ENCODE measurements at regions not wholly inside any gene's neighbourhood (a gene's known extent, or its start where the extent isn't known, plus 50 kb on each side); places are given as distances from the start of the nearest gene placed in this dataset.

GRCh38 chr12:58787021-58787760 lies 133.1 kb downstream of the LRIG3 start:
- H3K9me3 Mint-ChIP-seq = peaks cover 6% of the 10 kb centered on the region
- CTCF ChIA-PET = no interaction called here

GRCh38 chr12:58794859-58795258 lies 125.4 kb downstream of the LRIG3 start:
- Mint-ChIP-seq H3K27me3 (no peaks in the 10 kb centered on the region), H3K9me3 (peaks cover 2% of the 10 kb centered on the region), H3K27ac (no peak overlapping the region), H3K4me3 (no peak overlapping the region), H3K36me3 (ENCODE audit: low read depth) (no peaks in the 10 kb centered on the region), H3K4me1 (no peaks in the 10 kb centered on the region)
- no peak for DNase-seq
- POLR2A ChIA-PET = no interaction called here
- CTCF ChIA-PET = no interaction called here

More at GRCh38 chr12:58787021-58787760, 133.1 kb downstream of the LRIG3 start:
- no peak for DNase-seq
- H3K36me3 Mint-ChIP-seq (ENCODE audit: low read depth) = no peaks in the 10 kb centered on the region
- H3K4me1 Mint-ChIP-seq = no peaks in the 10 kb centered on the region
- POLR2A ChIA-PET = no interaction called here
- no peaks in the 10 kb centered on the region for H3K27me3 Mint-ChIP-seq
- no peak overlapping the region for H3K27ac Mint-ChIP-seq
- no peak overlapping the region for H3K4me3 Mint-ChIP-seq

- ChIA-PET POLR2A (no interaction called here), CTCF (no interaction called here)
- Mint-ChIP-seq H3K27ac (no peak overlapping the region), H3K36me3 (ENCODE audit: low read depth) (no peaks in the 10 kb centered on the region), H3K4me1 (no peaks in the 10 kb centered on the region), H3K9me3 (peaks cover 2% of the 10 kb centered on the region), H3K27me3 (no peaks in the 10 kb centered on the region), H3K4me3 (no peak overlapping the region)
- no peak for DNase-seq
Observed at GRCh38 chr12:58795825-58796224, 124.5 kb downstream of the LRIG3 start.

- POLR2A ChIA-PET = no interaction called here
- Mint-ChIP-seq H3K4me3 (no peak overlapping the region), H3K27ac (no peak overlapping the region), H3K36me3 (ENCODE audit: low read depth) (no peaks in the 10 kb centered on the region), H3K27me3 (no peaks in the 10 kb centered on the region), H3K4me1 (no peaks in the 10 kb centered on the region), H3K9me3 (peaks cover 2% of the 10 kb centered on the region)
- DNase-seq = no peak
- CTCF ChIA-PET = no interaction called here
Observed at GRCh38 chr12:58801986-58802385, 118.3 kb downstream of the LRIG3 start.

GRCh38 chr12:58803908-58804307 lies 116.4 kb downstream of the LRIG3 start:
- no peak for DNase-seq
- Mint-ChIP-seq H3K27me3 (no peaks in the 10 kb centered on the region), H3K4me1 (no peaks in the 10 kb centered on the region), H3K27ac (no peak overlapping the region), H3K4me3 (no peak overlapping the region), H3K9me3 (no peaks in the 10 kb centered on the region), H3K36me3 (ENCODE audit: low read depth) (no peaks in the 10 kb centered on the region)
- POLR2A ChIA-PET = no interaction called here
- CTCF ChIA-PET = no interaction called here

- no peak for DNase-seq
- H3K4me1 Mint-ChIP-seq = no peaks in the 10 kb centered on the region
- H3K9me3 Mint-ChIP-seq = no peaks in the 10 kb centered on the region
- no peak overlapping the region for H3K4me3 Mint-ChIP-seq
- H3K36me3 Mint-ChIP-seq (ENCODE audit: low read depth) = no peaks in the 10 kb centered on the region
- no peaks in the 10 kb centered on the region for H3K27me3 Mint-ChIP-seq
- no peak overlapping the region for H3K27ac Mint-ChIP-seq
- POLR2A ChIA-PET = no interaction called here
- CTCF ChIA-PET = no interaction called here
Observed at GRCh38 chr12:58804749-58805148, 115.6 kb downstream of the LRIG3 start.

GRCh38 chr12:58809064-58809607 lies 111.2 kb downstream of the LRIG3 start:
- no peaks in the 10 kb centered on the region for H3K9me3 Mint-ChIP-seq
- ChIA-PET POLR2A (no interaction called here), CTCF (no interaction called here)
- no peak for DNase-seq
- H3K4me1 Mint-ChIP-seq = no peaks in the 10 kb centered on the region
- H3K27me3 Mint-ChIP-seq = no peaks in the 10 kb centered on the region
- H3K36me3 Mint-ChIP-seq (ENCODE audit: low read depth) = no peaks in the 10 kb centered on the region
- no peak overlapping the region for H3K4me3 Mint-ChIP-seq
- H3K27ac Mint-ChIP-seq = no peak overlapping the region

GRCh38 chr12:58811346-58811745 lies 109.0 kb downstream of the LRIG3 start:
- ChIA-PET POLR2A (no interaction called here), CTCF (no interaction called here)
- H3K4me3 Mint-ChIP-seq = no peak overlapping the region
- H3K36me3 Mint-ChIP-seq (ENCODE audit: low read depth) = no peaks in the 10 kb centered on the region
- no peaks in the 10 kb centered on the region for H3K4me1 Mint-ChIP-seq
- DNase-seq = no peak
- no peaks in the 10 kb centered on the region for H3K27me3 Mint-ChIP-seq
- H3K9me3 Mint-ChIP-seq = no peaks in the 10 kb centered on the region
- no peak overlapping the region for H3K27ac Mint-ChIP-seq

- CTCF ChIA-PET = no interaction called here
- DNase-seq = no peak
- H3K36me3 Mint-ChIP-seq (ENCODE audit: low read depth) = no peaks in the 10 kb centered on the region
- no peaks in the 10 kb centered on the region for H3K9me3 Mint-ChIP-seq
- H3K27me3 Mint-ChIP-seq = no peaks in the 10 kb centered on the region
- no peak overlapping the region for H3K27ac Mint-ChIP-seq
- no peak overlapping the region for H3K4me3 Mint-ChIP-seq
- no peaks in the 10 kb centered on the region for H3K4me1 Mint-ChIP-seq
- POLR2A ChIA-PET = no interaction called here
Observed at GRCh38 chr12:58812214-58812613, 108.1 kb downstream of the LRIG3 start.

GRCh38 chr12:58814036-58814435 lies 106.3 kb downstream of the LRIG3 start:
- POLR2A ChIA-PET = no interaction called here
- no peaks in the 10 kb centered on the region for H3K36me3 Mint-ChIP-seq (ENCODE audit: low read depth)
- H3K27me3 Mint-ChIP-seq = no peaks in the 10 kb centered on the region
- no peaks in the 10 kb centered on the region for H3K4me1 Mint-ChIP-seq
- no peak overlapping the region for H3K27ac Mint-ChIP-seq
- no peak overlapping the region for H3K4me3 Mint-ChIP-seq
- DNase-seq = no peak
- H3K9me3 Mint-ChIP-seq = no peaks in the 10 kb centered on the region
- CTCF ChIA-PET = no interaction called here

- no peak overlapping the region for H3K4me3 Mint-ChIP-seq
- H3K9me3 Mint-ChIP-seq = no peaks in the 10 kb centered on the region
- no peak for DNase-seq
- H3K36me3 Mint-ChIP-seq (ENCODE audit: low read depth) = no peaks in the 10 kb centered on the region
- CTCF ChIA-PET = no interaction called here
- POLR2A ChIA-PET = no interaction called here
- H3K4me1 Mint-ChIP-seq = no peaks in the 10 kb centered on the region
- no peaks in the 10 kb centered on the region for H3K27me3 Mint-ChIP-seq
- H3K27ac Mint-ChIP-seq = no peak overlapping the region
Observed at GRCh38 chr12:58815235-58815634, 105.1 kb downstream of the LRIG3 start.

GRCh38 chr12:58818546-58818945 lies 101.8 kb downstream of the LRIG3 start:
- no peak for DNase-seq
- H3K4me1 Mint-ChIP-seq = no peaks in the 10 kb centered on the region
- H3K27me3 Mint-ChIP-seq = no peaks in the 10 kb centered on the region
- CTCF ChIA-PET = no interaction called here
- H3K4me3 Mint-ChIP-seq = no peak overlapping the region
- H3K27ac Mint-ChIP-seq = no peak overlapping the region
- no peaks in the 10 kb centered on the region for H3K36me3 Mint-ChIP-seq (ENCODE audit: low read depth)
- POLR2A ChIA-PET = no interaction called here
- H3K9me3 Mint-ChIP-seq = peaks cover 3% of the 10 kb centered on the region

GRCh38 chr12:58819345-58819744 lies 101.0 kb downstream of the LRIG3 start:
- no peaks in the 10 kb centered on the region for H3K4me1 Mint-ChIP-seq
- no peaks in the 10 kb centered on the region for H3K36me3 Mint-ChIP-seq (ENCODE audit: low read depth)
- H3K27ac Mint-ChIP-seq = no peak overlapping the region
- POLR2A ChIA-PET = no interaction called here
- CTCF ChIA-PET = no interaction called here
- no peak for DNase-seq
- H3K4me3 Mint-ChIP-seq = no peak overlapping the region
- H3K27me3 Mint-ChIP-seq = no peaks in the 10 kb centered on the region
- H3K9me3 Mint-ChIP-seq = peaks cover 3% of the 10 kb centered on the region

GRCh38 chr12:58819985-58820384 lies 100.3 kb downstream of the LRIG3 start:
- Mint-ChIP-seq H3K27me3 (no peaks in the 10 kb centered on the region), H3K36me3 (ENCODE audit: low read depth) (no peaks in the 10 kb centered on the region)

More at GRCh38 chr12:58819985-58820384, 100.3 kb downstream of the LRIG3 start:
- no peak overlapping the region for H3K27ac Mint-ChIP-seq
- POLR2A ChIA-PET = no interaction called here
- no peak overlapping the region for H3K4me3 Mint-ChIP-seq
- no peaks in the 10 kb centered on the region for H3K4me1 Mint-ChIP-seq
- CTCF ChIA-PET = no interaction called here
- DNase-seq = no peak
- H3K9me3 Mint-ChIP-seq = peaks cover 3% of the 10 kb centered on the region

Data from activated CD4-positive, alpha-beta memory T cell treated with anti-CD3 and anti-CD28 coated beads, Interleukin-2, amount 10 ng/mL, durations not matched to agents 7 days and 5 days (primary cell).